Uterus (tissue), 2 donors: ENCODE measurements at regions not wholly inside any gene's neighbourhood (a gene's known extent, or its start where the extent isn't known, plus 50 kb on each side); places are given as distances from the start of the nearest gene placed in this dataset.

Experiments used
- CTCF ChIP-seq, 4 experiments: fragments of 200-600 bp in 2 of 4; fragments of 450-650 bp in 2 of 4; sonication (generic) in 2 of 4; IDR thresholded peaks; one replicate each; pipeline ENCODE4 v1.5.1; 2016 to 2019; ENCODE audit warnings: antibody characterized with exemption in 4 of 4, mild to moderate bottlenecking in 2 of 4, moderate library complexity in 1 of 4
- POLR2A ChIP-seq, 2 donors: fragments of 450-650 bp; IDR thresholded peaks; one replicate each; pipeline ENCODE4 v1.6.1; 2016; ENCODE audit warnings: antibody characterized with exemption in 2 of 2, mild to moderate bottlenecking in 1 of 2, moderate library complexity in 1 of 2

DNA sequence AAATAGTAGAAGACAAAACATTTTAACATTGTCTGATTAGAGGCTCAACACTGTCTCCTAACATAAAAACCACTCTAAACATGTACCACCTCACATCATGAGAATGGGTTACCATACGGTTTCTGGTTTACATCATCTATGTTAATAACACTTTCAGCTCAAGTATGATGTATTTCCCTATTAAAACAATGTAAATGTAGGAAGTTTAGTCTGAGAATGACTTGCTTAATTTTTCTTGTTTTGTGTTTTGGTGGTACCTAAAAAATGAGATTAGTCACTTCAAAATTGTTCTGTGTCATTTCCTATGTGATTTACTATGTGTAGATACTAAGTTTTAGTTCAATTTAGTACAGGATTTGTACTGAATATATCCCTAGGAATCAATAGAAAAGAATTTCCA lies 195.8 kb upstream of the SEMA3C start:
- TF ChIP-seq CTCF (IDR thresholded peaks at IDR 0.05) (no peak), POLR2A (IDR thresholded peaks at IDR 0.05) (no peak)
